ENCODE measurements at regions not wholly inside any gene's neighbourhood (a gene's known extent, or its start where the extent isn't known, plus 50 kb on each side); places are given as distances from the start of the nearest gene placed in this dataset.

DNA sequence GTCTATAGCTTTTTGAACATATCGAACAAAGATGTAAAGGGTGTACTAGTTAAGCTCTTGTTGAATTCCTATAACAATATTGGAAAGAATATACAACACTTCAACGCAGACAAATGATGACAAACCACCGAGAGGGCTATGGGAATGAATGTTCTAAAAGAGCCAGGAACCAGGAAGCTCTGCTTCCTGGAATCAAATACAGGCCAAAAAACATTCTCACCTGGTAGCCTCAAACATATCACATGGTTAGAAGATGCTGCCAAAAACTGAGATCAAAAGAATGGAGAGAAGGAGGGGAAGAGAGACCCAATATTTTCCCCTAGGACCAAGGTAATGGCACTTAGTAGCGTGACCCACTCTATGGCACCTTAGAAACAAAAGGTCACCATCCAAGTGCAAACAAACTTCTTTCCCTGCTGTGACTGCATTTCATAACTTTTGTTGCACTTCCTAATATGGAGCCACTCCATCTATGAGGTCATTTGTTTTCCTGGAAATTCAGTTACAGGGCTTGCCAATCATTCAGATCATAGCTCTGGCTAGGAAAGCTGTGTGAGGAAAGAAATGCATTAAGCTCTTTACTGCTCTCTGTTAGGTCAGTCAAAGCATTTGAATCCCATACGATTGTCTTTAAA, 199.2 kb upstream of the NT5E start:
- WGBS, 2 experiments (ENCODE audit: insufficient coverage in 1 of 2, insufficient read length in 1 of 2) = 93 to 100% methylated on average over 1 to 4 of the region's 5 CpGs
- H3K36me3 ChIP-seq (ENCODE audit: control insufficient read depth, insufficient read depth, low read length) = no peaks in the 10 kb centered on the region

DNA sequence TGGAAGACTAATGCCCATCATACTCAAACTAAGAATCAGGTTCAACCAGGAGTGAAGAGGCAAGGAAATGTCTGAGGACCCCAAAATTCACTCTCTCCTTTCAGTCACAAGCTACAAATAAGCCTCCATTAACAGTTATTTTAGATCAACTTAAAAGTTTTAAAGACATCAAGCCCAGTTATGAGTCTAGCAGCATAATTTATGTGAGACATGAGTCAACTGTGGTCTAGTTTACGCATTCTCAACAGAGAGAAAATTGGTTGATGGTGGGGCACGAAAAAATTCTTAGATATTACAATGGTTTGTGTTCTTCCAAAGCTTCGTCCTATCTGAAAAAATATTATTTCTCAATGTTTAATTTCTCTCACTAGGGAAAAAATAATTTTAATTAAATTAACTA, 204.9 kb upstream of the NT5E start:
- H3K27me3 ChIP-seq (ENCODE audit: control insufficient read depth, insufficient read depth, low read length, poor library complexity, severe bottlenecking) = no peaks in the 10 kb centered on the region
- no peaks in the 10 kb centered on the region for H3K4me1 ChIP-seq (ENCODE audit: control insufficient read depth, insufficient read depth, low read length)
- no peak for DNase-seq
- H3K27ac ChIP-seq (ENCODE audit: low read depth, low read length) = no peak overlapping the region
- no peaks in the 10 kb centered on the region for H3K36me3 ChIP-seq (ENCODE audit: control insufficient read depth, insufficient read depth, low read length)
- H3K4me3 ChIP-seq (ENCODE audit: low read length) = no peak overlapping the region
- Mint-ChIP-seq H3K27ac (no peak overlapping the region), H3K9me3 (peaks cover 11% of the 10 kb centered on the region), H3K36me3 (ENCODE audit: low read depth) (no peaks in the 10 kb centered on the region), H3K27me3 (ENCODE audit: insufficient read depth) (peaks cover 2% of the 10 kb centered on the region), H3K4me3 (no peak overlapping the region), H3K4me1 (peaks cover 3% of the 10 kb centered on the region)
- TF ChIP-seq, protein P1, sequence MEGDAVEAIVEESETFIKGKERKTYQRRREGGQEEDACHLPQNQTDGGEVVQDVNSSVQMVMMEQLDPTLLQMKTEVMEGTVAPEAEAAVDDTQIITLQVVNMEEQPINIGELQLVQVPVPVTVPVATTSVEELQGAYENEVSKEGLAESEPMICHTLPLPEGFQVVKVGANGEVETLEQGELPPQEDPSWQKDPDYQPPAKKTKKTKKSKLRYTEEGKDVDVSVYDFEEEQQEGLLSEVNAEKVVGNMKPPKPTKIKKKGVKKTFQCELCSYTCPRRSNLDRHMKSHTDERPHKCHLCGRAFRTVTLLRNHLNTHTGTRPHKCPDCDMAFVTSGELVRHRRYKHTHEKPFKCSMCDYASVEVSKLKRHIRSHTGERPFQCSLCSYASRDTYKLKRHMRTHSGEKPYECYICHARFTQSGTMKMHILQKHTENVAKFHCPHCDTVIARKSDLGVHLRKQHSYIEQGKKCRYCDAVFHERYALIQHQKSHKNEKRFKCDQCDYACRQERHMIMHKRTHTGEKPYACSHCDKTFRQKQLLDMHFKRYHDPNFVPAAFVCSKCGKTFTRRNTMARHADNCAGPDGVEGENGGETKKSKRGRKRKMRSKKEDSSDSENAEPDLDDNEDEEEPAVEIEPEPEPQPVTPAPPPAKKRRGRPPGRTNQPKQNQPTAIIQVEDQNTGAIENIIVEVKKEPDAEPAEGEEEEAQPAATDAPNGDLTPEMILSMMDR (conservative IDR thresholded peaks at IDR 0.05) = no peak
- WGBS, 2 experiments (ENCODE audit: insufficient coverage in 1 of 2, insufficient read length in 1 of 2) = 83 to 100% methylated on average over 1 of the region's 3 CpGs
- H3K9me3 ChIP-seq (ENCODE audit: control insufficient read depth, low read length) = peaks cover 23% of the 10 kb centered on the region
- no peak overlapping the region for H3K9ac ChIP-seq (ENCODE audit: extremely low read depth, low read length, poor library complexity, severe bottlenecking)

More for the DNA sequence above, 199.2 kb upstream of the NT5E start:
- H3K27ac ChIP-seq (ENCODE audit: low read depth, low read length) = no peak overlapping the region
- peaks cover 52% of the 10 kb centered on the region for H3K9me3 ChIP-seq (ENCODE audit: control insufficient read depth, low read length)
- H3K27ac Mint-ChIP-seq = no peak overlapping the region
- no peak for DNase-seq
- H3K4me3 ChIP-seq (ENCODE audit: low read length) = peak overlapping the region; percentile 13
- H3K9ac ChIP-seq (ENCODE audit: extremely low read depth, low read length, poor library complexity, severe bottlenecking) = no peak overlapping the region
- H3K9me3 Mint-ChIP-seq = peaks cover 33% of the 10 kb centered on the region
- TF ChIP-seq, protein P1 (conservative IDR thresholded peaks at IDR 0.05) = no peak
- H3K4me3 Mint-ChIP-seq = no peak overlapping the region
- peaks cover 10% of the 10 kb centered on the region for H3K4me1 Mint-ChIP-seq
- H3K4me1 ChIP-seq (ENCODE audit: control insufficient read depth, insufficient read depth, low read length) = no peaks in the 10 kb centered on the region
- H3K27me3 ChIP-seq (ENCODE audit: control insufficient read depth, insufficient read depth, low read length, poor library complexity, severe bottlenecking) = no peaks in the 10 kb centered on the region
- no peaks in the 10 kb centered on the region for H3K36me3 Mint-ChIP-seq (ENCODE audit: low read depth)
- peaks cover 7% of the 10 kb centered on the region for H3K27me3 Mint-ChIP-seq (ENCODE audit: insufficient read depth)

DNA sequence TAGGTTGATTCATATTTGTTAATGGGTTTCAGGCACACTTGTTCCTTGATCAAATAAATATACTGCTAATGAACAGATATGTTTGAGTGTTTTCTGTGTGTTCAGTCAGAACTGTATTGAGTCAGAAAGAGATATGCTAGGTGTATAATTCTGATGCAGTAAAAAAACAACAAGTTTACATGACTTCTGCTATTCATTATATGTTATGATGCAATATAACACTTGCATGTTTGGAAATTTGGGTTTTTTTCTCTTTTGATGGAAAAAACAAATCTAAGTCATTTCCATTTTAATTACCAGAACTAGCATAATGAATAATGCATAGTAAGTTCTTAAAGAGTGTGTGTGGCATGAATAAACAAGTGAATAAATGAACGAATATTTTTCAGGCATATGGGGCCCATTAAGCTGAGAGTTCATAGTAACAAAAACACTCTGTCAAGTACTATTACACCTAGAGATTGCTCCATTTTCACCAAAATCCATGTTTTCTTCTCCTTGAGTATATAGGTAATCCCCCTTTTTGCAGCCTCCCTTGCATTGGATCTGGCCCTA, 208.3 kb upstream of the NT5E start:
- Histone ChIP-seq H3K36me3 (ENCODE audit: control insufficient read depth, insufficient read depth, low read length) (no peaks in the 10 kb centered on the region), H3K4me1 (ENCODE audit: control insufficient read depth, insufficient read depth, low read length) (no peaks in the 10 kb centered on the region), H3K4me3 (ENCODE audit: low read length) (no peak overlapping the region), H3K27ac (ENCODE audit: low read depth, low read length) (no peak overlapping the region), H3K27me3 (ENCODE audit: control insufficient read depth, insufficient read depth, low read length, poor library complexity, severe bottlenecking) (no peaks in the 10 kb centered on the region), H3K9me3 (ENCODE audit: control insufficient read depth, low read length) (no peaks in the 10 kb centered on the region), H3K9ac (ENCODE audit: extremely low read depth, low read length, poor library complexity, severe bottlenecking) (no peak overlapping the region)
- no peaks in the 10 kb centered on the region for H3K36me3 Mint-ChIP-seq (ENCODE audit: low read depth)
- H3K4me3 Mint-ChIP-seq = no peak overlapping the region
- no peaks in the 10 kb centered on the region for H3K27me3 Mint-ChIP-seq (ENCODE audit: insufficient read depth)
- H3K27ac Mint-ChIP-seq = no peak overlapping the region
- TF ChIP-seq, protein P1 (conservative IDR thresholded peaks at IDR 0.05) = no peak
- H3K4me1 Mint-ChIP-seq = no peaks in the 10 kb centered on the region
- 100% methylated on average over 1 of the region's 1 CpG; no CpG with 5 or more reads in 1 of the 2 experiments for WGBS, 2 experiments (ENCODE audit: insufficient coverage in 1 of 2, insufficient read length in 1 of 2)
- H3K9me3 Mint-ChIP-seq = no peaks in the 10 kb centered on the region
- no peak for DNase-seq
